ENCODE measurements at regions not wholly inside any gene's neighbourhood (a gene's known extent, or its start where the extent isn't known, plus 50 kb on each side); places are given as distances from the start of the nearest gene placed in this dataset.

GRCh38 chr17:74009056-74009625 is 194.3 kb upstream of the RPL38 start:
- Histone ChIP-seq H3K27ac (no peak overlapping the region), H3K4me1 (no peaks in the 10 kb centered on the region), H3K9me3 (no peaks in the 10 kb centered on the region), H3K4me3 (no peak overlapping the region), H3K36me3 (no peaks in the 10 kb centered on the region), H3K27me3 (peaks cover 0 to 94% (median 0%) of the 10 kb centered on the region in 4 donors)
- TF ChIP-seq CTCF (IDR thresholded peaks at IDR 0.05) (no peak), POLR2A (IDR thresholded peaks at IDR 0.05) (no peak)
- no peak for DNase-seq
- WGBS, 2 donors = 65 to 66% methylated on average over 8 of the region's 8 CpGs
- intact Hi-C loops (cut with DNase I) = no loop called here

GRCh38 chr17:74010903-74011302 is 192.6 kb upstream of the RPL38 start:
- no peaks in the 10 kb centered on the region for H3K9me3 ChIP-seq
- 57 to 58% methylated on average over 9 to 10 of the region's 10 CpGs for WGBS, 2 donors
- no peaks in the 10 kb centered on the region for H3K36me3 ChIP-seq

GRCh38 chr17:74011966-74012365 is 191.5 kb upstream of the RPL38 start:
- TF ChIP-seq CTCF (IDR thresholded peaks at IDR 0.05) (no peak), POLR2A (IDR thresholded peaks at IDR 0.05) (no peak)
- intact Hi-C loops (cut with DNase I) = no loop called here
- no peak for DNase-seq
- no peak overlapping the region for H3K27ac ChIP-seq
- no peaks in the 10 kb centered on the region for H3K4me1 ChIP-seq
- H3K27me3 ChIP-seq = peaks cover 0 to 94% (median 0%) of the 10 kb centered on the region in 4 donors
- no peak overlapping the region for H3K4me3 ChIP-seq
- H3K9me3 ChIP-seq = no peaks in the 10 kb centered on the region
- 12 to 38% methylated on average over 6 to 7 of the region's 7 CpGs for WGBS, 2 donors
- H3K36me3 ChIP-seq = no peaks in the 10 kb centered on the region

More at GRCh38 chr17:74010903-74011302, 192.6 kb upstream of the RPL38 start:
- peaks cover 0 to 94% (median 0%) of the 10 kb centered on the region in 4 donors for H3K27me3 ChIP-seq
- H3K27ac ChIP-seq = no peak overlapping the region
- intact Hi-C loops (cut with DNase I) = no loop called here
- DNase-seq = no peak
- H3K4me3 ChIP-seq = no peak overlapping the region
- TF ChIP-seq POLR2A (IDR thresholded peaks at IDR 0.05) (no peak), CTCF (IDR thresholded peaks at IDR 0.05) (no peak)
- H3K4me1 ChIP-seq = no peaks in the 10 kb centered on the region

GRCh38 chr17:74012465-74012864 is 191.0 kb upstream of the RPL38 start:
- intact Hi-C loops (cut with DNase I) = no loop called here
- Histone ChIP-seq H3K27me3 (peaks cover 0 to 93% (median 0%) of the 10 kb centered on the region in 4 donors), H3K9me3 (no peaks in the 10 kb centered on the region), H3K27ac (no peak overlapping the region), H3K36me3 (no peaks in the 10 kb centered on the region), H3K4me1 (no peaks in the 10 kb centered on the region), H3K4me3 (no peak overlapping the region)
- TF ChIP-seq CTCF (IDR thresholded peaks at IDR 0.05) = no peak
- TF ChIP-seq POLR2A (IDR thresholded peaks at IDR 0.05) = no peak
- no peak for DNase-seq
- 15 to 16% methylated on average over 5 to 6 of the region's 6 CpGs for WGBS, 2 donors

GRCh38 chr17:74015316-74015715 is 188.2 kb upstream of the RPL38 start:
- Histone ChIP-seq H3K4me1 (no peaks in the 10 kb centered on the region), H3K27ac (no peak overlapping the region), H3K4me3 (no peak overlapping the region), H3K9me3 (no peaks in the 10 kb centered on the region), H3K36me3 (no peaks in the 10 kb centered on the region), H3K27me3 (peaks cover 0 to 73% (median 0%) of the 10 kb centered on the region in 4 donors)
- no peak for TF ChIP-seq POLR2A (IDR thresholded peaks at IDR 0.05)
- no peak for TF ChIP-seq CTCF (IDR thresholded peaks at IDR 0.05)
- no peak for DNase-seq
- intact Hi-C loops (cut with DNase I) = no loop called here
- 88 to 100% methylated on average over 2 to 3 of the region's 5 CpGs for whole genome bisulfite sequencing, 2 donors

Data from esophagus squamous epithelium (tissue), 5 donors.